Left ventricle myocardium inferior (tissue), 1 donor: ENCODE measurements at regions not wholly inside any gene's neighbourhood (a gene's known extent, or its start where the extent isn't known, plus 50 kb on each side); places are given as distances from the start of the nearest gene placed in this dataset.

Experiments used
- DNase-seq: peaks from one replicate; pipeline ENCODE4 v3.0.0-alpha.2; 2020
- H3K27ac ChIP-seq: fragments of 200-600 bp; replicated peaks from 2 replicates; pipeline ENCODE4 v1.8.0; 2021
- H3K27me3 ChIP-seq: fragments of 200-600 bp; 2 replicates; pipeline ENCODE4 v1.8.0; 2021; ENCODE audit warnings: low read depth
- H3K36me3 ChIP-seq: fragments of 200-600 bp; 2 replicates; pipeline ENCODE4 v1.8.0; 2021
- H3K4me1 ChIP-seq: fragments of 200-600 bp; 2 replicates; pipeline ENCODE4 v1.8.0; 2021
- H3K4me3 ChIP-seq: fragments of 200-600 bp; 2 replicates; pipeline ENCODE4 v1.8.0; 2021; ENCODE audit warnings: mild to moderate bottlenecking, moderate library complexity
- H3K9me3 ChIP-seq: fragments of 200-600 bp; replicated peaks from 2 replicates; pipeline ENCODE4 v1.8.0; 2021
- CTCF ChIP-seq: fragments of 200-600 bp; IDR thresholded peaks from 2 replicates; pipeline ENCODE4 v1.8.0; 2021; ENCODE audit warnings: antibody characterized with exemption, mild to moderate bottlenecking, borderline replicate concordance
- intact Hi-C: fragments of 100-400 bp; cut with micrococcal nuclease; formaldehyde crosslinking; loops from one replicate; pipeline ENCODE4 v1.11.0; 2022
- donor health status: DM: no; HTN: yes; CAD: no; lungs with severe emphysema.

- no peak for DNase-seq
- Histone ChIP-seq H3K4me3 (no peak overlapping the region), H3K36me3 (no peaks in the 10 kb centered on the region), H3K27me3 (no peaks in the 10 kb centered on the region), H3K27ac (no peak overlapping the region), H3K9me3 (no peaks in the 10 kb centered on the region), H3K4me1 (no peaks in the 10 kb centered on the region)
- intact Hi-C loops = no loop called here
- no peak for TF ChIP-seq CTCF
Measured at GRCh38 chr2:66782780-66783361, 347.9 kb downstream of the MEIS1 start.

GRCh38 chr2:66789741-66790140, 354.8 kb downstream of the MEIS1 start:
- Histone ChIP-seq H3K4me3 (no peak overlapping the region), H3K27me3 (no peaks in the 10 kb centered on the region), H3K4me1 (peaks cover 8% of the 10 kb centered on the region), H3K36me3 (no peaks in the 10 kb centered on the region), H3K9me3 (no peaks in the 10 kb centered on the region), H3K27ac (no peak overlapping the region)
- no peak for TF ChIP-seq CTCF
- no peak for DNase-seq
- intact Hi-C loops = no loop called here

GRCh38 chr2:66790651-66791181, 355.8 kb downstream of the MEIS1 start:
- TF ChIP-seq CTCF = no peak
- no peak overlapping the region for H3K4me3 ChIP-seq
- no peak overlapping the region for H3K27ac ChIP-seq
- intact Hi-C loops = no loop called here
- H3K9me3 ChIP-seq = no peaks in the 10 kb centered on the region
- no peak for DNase-seq
- H3K4me1 ChIP-seq = peaks cover 8% of the 10 kb centered on the region
- no peaks in the 10 kb centered on the region for H3K36me3 ChIP-seq
- no peaks in the 10 kb centered on the region for H3K27me3 ChIP-seq

GRCh38 chr2:66794070-66794469, 359.1 kb downstream of the MEIS1 start:
- intact Hi-C loops = no loop called here
- TF ChIP-seq CTCF = no peak

GRCh38 chr2:66794551-66794950, 359.6 kb downstream of the MEIS1 start:
- TF ChIP-seq CTCF = no peak
- no peak overlapping the region for H3K4me3 ChIP-seq
- H3K4me1 ChIP-seq = peaks cover 8% of the 10 kb centered on the region
- H3K27ac ChIP-seq = no peak overlapping the region
- H3K9me3 ChIP-seq = no peaks in the 10 kb centered on the region
- intact Hi-C loops = no loop called here
- no peaks in the 10 kb centered on the region for H3K36me3 ChIP-seq
- DNase-seq = no peak
- H3K27me3 ChIP-seq = no peaks in the 10 kb centered on the region

More at GRCh38 chr2:66794070-66794469, 359.1 kb downstream of the MEIS1 start:
- Histone ChIP-seq H3K9me3 (no peaks in the 10 kb centered on the region), H3K27ac (no peak overlapping the region), H3K4me1 (peaks cover 8% of the 10 kb centered on the region), H3K27me3 (no peaks in the 10 kb centered on the region), H3K36me3 (no peaks in the 10 kb centered on the region), H3K4me3 (no peak overlapping the region)
- DNase-seq = no peak
